ENCODE measurements at regions not wholly inside any gene's neighbourhood (a gene's known extent, or its start where the extent isn't known, plus 50 kb on each side); places are given as distances from the start of the nearest gene placed in this dataset.

GRCh38 chr5:171709930-171710329 is 75.7 kb upstream of the SMIM23 start:
- intact Hi-C loops (cut with DNase I) = no loop called here
- FAIRE-seq (no peak), DNase-seq (no peak)
- no peaks in the 10 kb centered on the region for H3K27me3 ChIP-seq (ENCODE audit: control insufficient read depth, insufficient read depth, low read length)
- H3K4me1 ChIP-seq (ENCODE audit: control insufficient read depth in 2 of 3, insufficient read depth in 2 of 3, low read depth in 1 of 3, low read length in 3 of 3) = no peaks in the 10 kb centered on the region
- H3K4me3 ChIP-seq (ENCODE audit: low read length in 3 of 3) = no peak overlapping the region
- TF ChIP-seq CTCF (IDR thresholded peaks at IDR 0.05; ENCODE audit: borderline replicate concordance, extremely low read depth, insufficient read depth) = no peak
- H3K36me3 ChIP-seq (ENCODE audit: control insufficient read depth in 2 of 3, insufficient read depth in 3 of 3, low read length in 3 of 3) = no peaks in the 10 kb centered on the region
- H3K9me3 ChIP-seq (ENCODE audit: control insufficient read depth in 2 of 3, insufficient read depth in 1 of 3, low read length in 3 of 3) = peaks cover 0 to 6% (median 0%) of the 10 kb centered on the region in 3 donors
- H3K27ac ChIP-seq (ENCODE audit: low read depth in 2 of 2, low read length in 2 of 2) = no peak overlapping the region
- no peak overlapping the region for H3K9ac ChIP-seq (ENCODE audit: low read length in 3 of 3)

DNA sequence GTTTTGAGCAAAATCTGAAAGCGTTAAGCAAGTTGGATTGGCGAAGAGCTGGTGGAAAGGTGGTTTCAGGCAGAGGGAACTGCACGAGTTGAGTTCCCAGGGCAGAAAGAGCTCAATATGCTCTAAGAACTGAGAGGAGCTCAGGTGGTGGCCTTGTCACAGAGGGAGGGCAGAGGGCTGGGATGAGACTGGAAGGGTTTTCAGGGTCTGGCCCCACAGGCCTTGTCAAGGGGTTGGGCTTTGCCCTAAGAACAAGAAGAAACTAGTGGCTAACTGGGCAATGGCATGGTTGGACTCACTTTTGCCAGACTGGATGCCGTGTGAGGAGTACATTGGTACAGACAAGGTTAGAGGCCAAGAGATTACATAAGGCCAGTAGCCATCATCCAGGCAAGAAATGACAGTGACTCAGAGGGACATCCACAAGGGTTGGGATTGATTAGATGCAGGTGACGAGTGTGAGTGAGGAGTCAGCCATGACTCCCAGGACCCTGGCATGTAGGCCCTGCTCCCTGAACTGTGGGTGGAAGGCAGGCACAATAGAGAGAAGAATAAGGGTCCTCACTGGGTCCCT is 75.1 kb upstream of the SMIM23 start:
- peaks cover 0 to 6% (median 0%) of the 10 kb centered on the region in 3 donors for H3K9me3 ChIP-seq (ENCODE audit: control insufficient read depth in 2 of 3, insufficient read depth in 1 of 3, low read length in 3 of 3)
- no peak for DNase-seq
- intact Hi-C loops (cut with DNase I) = no loop called here
- no peaks in the 10 kb centered on the region for H3K36me3 ChIP-seq (ENCODE audit: control insufficient read depth in 2 of 3, insufficient read depth in 3 of 3, low read length in 3 of 3)
- no peak for TF ChIP-seq CTCF (IDR thresholded peaks at IDR 0.05; ENCODE audit: borderline replicate concordance, extremely low read depth, insufficient read depth)
- H3K27ac ChIP-seq (ENCODE audit: low read depth in 2 of 2, low read length in 2 of 2) = no peak overlapping the region
- no peak overlapping the region for H3K4me3 ChIP-seq (ENCODE audit: low read length in 3 of 3)
- no peak overlapping the region for H3K9ac ChIP-seq (ENCODE audit: low read length in 3 of 3)
- H3K4me1 ChIP-seq (ENCODE audit: control insufficient read depth in 2 of 3, insufficient read depth in 2 of 3, low read depth in 1 of 3, low read length in 3 of 3) = no peaks in the 10 kb centered on the region
- H3K27me3 ChIP-seq (ENCODE audit: control insufficient read depth, insufficient read depth, low read length) = no peaks in the 10 kb centered on the region
- no peak for FAIRE-seq

GRCh38 chr5:171711571-171711970 is 74.0 kb upstream of the SMIM23 start:
- DNase-seq = no peak
- no peaks in the 10 kb centered on the region for H3K36me3 ChIP-seq (ENCODE audit: control insufficient read depth in 2 of 3, insufficient read depth in 3 of 3, low read length in 3 of 3)
- H3K9me3 ChIP-seq (ENCODE audit: control insufficient read depth in 2 of 3, insufficient read depth in 1 of 3, low read length in 3 of 3) = peaks cover 0 to 6% (median 0%) of the 10 kb centered on the region in 3 donors
- H3K9ac ChIP-seq (ENCODE audit: low read length in 3 of 3) = no peak overlapping the region
- no peaks in the 10 kb centered on the region for H3K27me3 ChIP-seq (ENCODE audit: control insufficient read depth, insufficient read depth, low read length)
- FAIRE-seq = no peak
- intact Hi-C loops (cut with DNase I) = no loop called here
- no peak overlapping the region for H3K4me3 ChIP-seq (ENCODE audit: low read length in 3 of 3)
- TF ChIP-seq CTCF (IDR thresholded peaks at IDR 0.05; ENCODE audit: borderline replicate concordance, extremely low read depth, insufficient read depth) = no peak
- no peaks in the 10 kb centered on the region for H3K4me1 ChIP-seq (ENCODE audit: control insufficient read depth in 2 of 3, insufficient read depth in 2 of 3, low read depth in 1 of 3, low read length in 3 of 3)
- H3K27ac ChIP-seq (ENCODE audit: low read depth in 2 of 2, low read length in 2 of 2) = no peak overlapping the region

DNA sequence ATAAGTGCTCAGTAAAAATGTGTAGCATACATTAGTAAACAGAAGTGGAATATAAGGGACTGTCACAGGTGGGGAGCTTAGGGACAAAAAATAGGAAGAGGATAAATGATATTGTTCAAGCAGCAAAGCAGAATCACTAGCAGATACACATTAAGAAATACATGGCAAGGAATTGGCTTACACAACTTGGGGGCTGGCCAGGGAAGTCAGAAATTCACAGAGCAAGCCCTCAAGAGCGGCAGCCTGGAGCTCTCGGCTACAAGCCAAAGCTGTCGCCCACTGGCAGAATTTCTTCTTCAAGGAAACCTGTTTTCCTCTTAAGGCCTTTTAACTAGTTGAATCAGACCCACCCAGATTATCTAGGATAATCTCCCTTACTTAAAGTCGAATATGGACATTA is 73.0 kb upstream of the SMIM23 start:
- peaks cover 0 to 6% (median 0%) of the 10 kb centered on the region in 3 donors for H3K9me3 ChIP-seq (ENCODE audit: control insufficient read depth in 2 of 3, insufficient read depth in 1 of 3, low read length in 3 of 3)
- no peak for DNase-seq
- H3K27ac ChIP-seq (ENCODE audit: low read depth in 2 of 2, low read length in 2 of 2) = no peak overlapping the region
- H3K4me1 ChIP-seq (ENCODE audit: control insufficient read depth in 2 of 3, insufficient read depth in 2 of 3, low read depth in 1 of 3, low read length in 3 of 3) = no peaks in the 10 kb centered on the region
- no peak overlapping the region for H3K9ac ChIP-seq (ENCODE audit: low read length in 3 of 3)
- no peaks in the 10 kb centered on the region for H3K36me3 ChIP-seq (ENCODE audit: control insufficient read depth in 2 of 3, insufficient read depth in 3 of 3, low read length in 3 of 3)
- intact Hi-C loops (cut with DNase I) = no loop called here
- H3K27me3 ChIP-seq (ENCODE audit: control insufficient read depth, insufficient read depth, low read length) = no peaks in the 10 kb centered on the region
- no peak for FAIRE-seq
- no peak for TF ChIP-seq CTCF (IDR thresholded peaks at IDR 0.05; ENCODE audit: borderline replicate concordance, extremely low read depth, insufficient read depth)
- no peak overlapping the region for H3K4me3 ChIP-seq (ENCODE audit: low read length in 3 of 3)
